ENCODE measurements at regions not wholly inside any gene's neighbourhood (a gene's known extent, or its start where the extent isn't known, plus 50 kb on each side); places are given as distances from the start of the nearest gene placed in this dataset.
"Not testable (repeated sequence)": the region's sequence is repeated elsewhere in the genome, so short reads cannot be mapped to it uniquely, and the experiment has no call there.

DNA sequence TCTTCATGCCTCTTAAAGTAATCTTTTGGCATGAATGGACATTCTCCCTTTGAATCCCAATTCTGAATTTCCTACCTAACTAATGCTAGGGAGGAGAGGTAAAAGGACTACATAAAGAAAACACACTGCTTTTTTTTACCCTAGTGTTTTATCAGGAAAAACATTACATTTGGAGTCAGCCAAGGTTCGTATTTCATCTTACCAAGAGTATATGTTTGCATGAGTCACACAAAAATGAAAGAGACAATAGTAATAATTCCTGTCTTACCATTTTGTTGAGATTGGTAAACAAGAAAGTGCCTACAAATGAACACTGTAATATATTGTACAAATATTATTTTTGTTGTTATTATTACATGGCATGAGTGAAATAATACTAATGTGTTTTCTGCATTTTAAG lies 112.9 kb upstream of the WARS2 start:
- H3K27ac ChIP-seq (ENCODE audit: low read depth in 1 of 2, low read length in 2 of 2) = no peak overlapping the region
- no peak overlapping the region for H3K4me3 Mint-ChIP-seq
- no peak overlapping the region for H3K4me3 ChIP-seq (ENCODE audit: low read length)
- peaks cover 0 to 6% of the 10 kb centered on the region in 2 experiments for H3K9me3 ChIP-seq (ENCODE audit: control insufficient read depth in 1 of 2, insufficient read depth in 1 of 2, low read length in 2 of 2)
- no peak overlapping the region for H3K27ac Mint-ChIP-seq
- no peaks in the 10 kb centered on the region for H3K27me3 ChIP-seq (ENCODE audit: control insufficient read depth in 1 of 2, insufficient read depth in 2 of 2, low read length in 2 of 2)
- H3K36me3 Mint-ChIP-seq (ENCODE audit: low read depth) = no peaks in the 10 kb centered on the region
- DNase-seq (no peak), ATAC-seq (ENCODE audit: poor library complexity) (no peak)
- no peaks in the 10 kb centered on the region for H3K4me1 ChIP-seq (ENCODE audit: insufficient read depth, low read length)
- ChIA-PET POLR2A (no interaction called here), CTCF (no interaction called here)
- no peaks in the 10 kb centered on the region for H3K27me3 Mint-ChIP-seq
- H3K9me3 Mint-ChIP-seq = peaks cover 4% of the 10 kb centered on the region
- H3K36me3 ChIP-seq (ENCODE audit: insufficient read depth, low read length) = no peaks in the 10 kb centered on the region
- no peak for TF ChIP-seq CTCF (IDR thresholded peaks at IDR 0.05)
- H3K4me1 Mint-ChIP-seq (ENCODE audit: low read depth) = no peaks in the 10 kb centered on the region
- intact Hi-C loops (cut with DNase I, micrococcal nuclease) = no loop called here

GRCh38 chr1:119254067-119254720 lies 113.7 kb upstream of the WARS2 start:
- no peaks in the 10 kb centered on the region for H3K27me3 ChIP-seq (ENCODE audit: control insufficient read depth in 1 of 2, insufficient read depth in 2 of 2, low read length in 2 of 2)
- no peak overlapping the region for H3K4me3 ChIP-seq (ENCODE audit: low read length)
- intact Hi-C loops (cut with DNase I, micrococcal nuclease) = no loop called here
- Mint-ChIP-seq H3K27me3 (no peaks in the 10 kb centered on the region), H3K27ac (no peak overlapping the region), H3K4me3 (no peak overlapping the region), H3K36me3 (ENCODE audit: low read depth) (no peaks in the 10 kb centered on the region), H3K4me1 (ENCODE audit: low read depth) (no peaks in the 10 kb centered on the region), H3K9me3 (peaks cover 7% of the 10 kb centered on the region)
- ChIA-PET CTCF (no interaction called here), POLR2A (no interaction called here)
- no peak for TF ChIP-seq CTCF (IDR thresholded peaks at IDR 0.05)
- H3K4me1 ChIP-seq (ENCODE audit: insufficient read depth, low read length) = no peaks in the 10 kb centered on the region
- H3K36me3 ChIP-seq (ENCODE audit: insufficient read depth, low read length) = no peaks in the 10 kb centered on the region
- H3K27ac ChIP-seq (ENCODE audit: low read depth in 1 of 2, low read length in 2 of 2) = no peak overlapping the region
- ATAC-seq (ENCODE audit: poor library complexity) = no peak
- no peak for DNase-seq
- peaks cover 0 to 11% of the 10 kb centered on the region in 2 experiments for H3K9me3 ChIP-seq (ENCODE audit: control insufficient read depth in 1 of 2, insufficient read depth in 1 of 2, low read length in 2 of 2)

DNA sequence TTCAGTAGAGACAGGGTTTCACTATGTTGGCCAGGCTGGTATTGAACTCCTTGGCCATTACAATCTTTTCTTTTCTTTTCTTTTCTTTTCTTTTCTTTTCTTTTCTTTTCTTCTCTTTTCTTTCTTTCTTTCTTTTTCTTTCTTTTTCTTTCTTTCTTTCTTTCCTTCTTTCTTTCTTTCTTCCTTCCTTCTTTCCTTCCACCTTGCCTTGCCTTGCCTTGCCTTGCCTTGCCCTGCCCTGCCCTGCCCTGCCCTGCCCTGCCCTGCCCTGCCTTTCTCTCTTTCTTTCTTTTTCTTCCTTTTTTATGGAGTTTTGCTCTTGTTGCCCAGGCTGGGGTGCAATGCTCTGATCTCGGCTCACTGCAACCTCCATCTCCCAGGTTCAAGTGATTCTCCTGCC lies 112.5 kb upstream of the HAO2 start:
- H3K27me3 ChIP-seq (ENCODE audit: control insufficient read depth in 1 of 2, insufficient read depth in 2 of 2, low read length in 2 of 2); H3K9me3 Mint-ChIP-seq; H3K27ac Mint-ChIP-seq; H3K27ac ChIP-seq (ENCODE audit: low read depth in 1 of 2, low read length in 2 of 2); H3K36me3 ChIP-seq (ENCODE audit: insufficient read depth, low read length); H3K4me1 Mint-ChIP-seq (ENCODE audit: low read depth); ATAC-seq (ENCODE audit: poor library complexity); H3K4me3 Mint-ChIP-seq; DNase-seq; CTCF ChIA-PET; POLR2A ChIA-PET; H3K36me3 Mint-ChIP-seq (ENCODE audit: low read depth); H3K4me1 ChIP-seq (ENCODE audit: insufficient read depth, low read length); H3K27me3 Mint-ChIP-seq; H3K4me3 ChIP-seq (ENCODE audit: low read length); intact Hi-C loops (cut with DNase I, micrococcal nuclease): not testable (repeated sequence)
- peaks cover 0 to 11% of the 10 kb centered on the region in 2 experiments for H3K9me3 ChIP-seq (ENCODE audit: control insufficient read depth in 1 of 2, insufficient read depth in 1 of 2, low read length in 2 of 2)

GRCh38 chr1:119260506-119260905 lies 108.1 kb upstream of the HAO2 start:
- intact Hi-C loops (cut with DNase I, micrococcal nuclease) = no loop called here
- peaks cover 10% of the 10 kb centered on the region for H3K9me3 Mint-ChIP-seq
- ATAC-seq (ENCODE audit: poor library complexity) (no peak), DNase-seq (no peak)
- no peaks in the 10 kb centered on the region for H3K4me1 Mint-ChIP-seq (ENCODE audit: low read depth)
- Histone ChIP-seq H3K4me3 (ENCODE audit: low read length) (no peak overlapping the region), H3K36me3 (ENCODE audit: insufficient read depth, low read length) (no peaks in the 10 kb centered on the region), H3K4me1 (ENCODE audit: insufficient read depth, low read length) (no peaks in the 10 kb centered on the region), H3K27ac (ENCODE audit: low read depth in 1 of 2, low read length in 2 of 2) (no peak overlapping the region), H3K9me3 (ENCODE audit: control insufficient read depth in 1 of 2, insufficient read depth in 1 of 2, low read length in 2 of 2) (peaks cover 0 to 11% of the 10 kb centered on the region in 2 experiments), H3K27me3 (ENCODE audit: control insufficient read depth in 1 of 2, insufficient read depth in 2 of 2, low read length in 2 of 2) (no peaks in the 10 kb centered on the region)
- no peak overlapping the region for H3K4me3 Mint-ChIP-seq
- POLR2A ChIA-PET = no interaction called here
- no peak overlapping the region for H3K27ac Mint-ChIP-seq
- TF ChIP-seq CTCF (IDR thresholded peaks at IDR 0.05) = no peak
- no peaks in the 10 kb centered on the region for H3K36me3 Mint-ChIP-seq (ENCODE audit: low read depth)
- no peaks in the 10 kb centered on the region for H3K27me3 Mint-ChIP-seq
- CTCF ChIA-PET = no interaction called here
